Peyer's patch (tissue), 4 donors: ENCODE measurements at regions not wholly inside any gene's neighbourhood (a gene's known extent, or its start where the extent isn't known, plus 50 kb on each side); places are given as distances from the start of the nearest gene placed in this dataset.
"Not testable (repeated sequence)": the region's sequence is repeated elsewhere in the genome, so short reads cannot be mapped to it uniquely, and the experiment has no call there.

Experiments used
- DNase-seq, 3 donors: peaks; one replicate each; pipeline ENCODE4 v3.0.0-alpha.2; 2017 to 2019
- H3K27ac ChIP-seq, 4 donors: fragments of 200-600 bp; sonication (generic); one replicate each; pipeline ENCODE4 v1.5.1; 2016 to 2019
- H3K27me3 ChIP-seq, 2 donors: fragments of 200-600 bp; sonication (generic); one replicate each; pipeline ENCODE4 v1.5.1; 2019
- H3K36me3 ChIP-seq, 3 donors: fragments of 200-600 bp; sonication (generic); one replicate each; pipeline ENCODE4 v1.5.1; 2016 to 2019
- H3K4me1 ChIP-seq, 4 donors: fragments of 200-600 bp; sonication (generic); one replicate each; pipeline ENCODE4 v1.5.1; 2016 to 2019
- H3K4me3 ChIP-seq, 4 donors: fragments of 200-600 bp; sonication (generic); 1 replicate in 3 of 4; 2 replicates in 1 of 4; pipeline ENCODE4 v1.5.1; 2016 to 2019; ENCODE audit warnings: mild to moderate bottlenecking in 1 of 4
- H3K9me3 ChIP-seq, 4 donors: fragments of 200-600 bp; sonication (generic); one replicate each; pipeline ENCODE4 v1.5.1; 2016 to 2019; ENCODE audit warnings: mild to moderate bottlenecking in 1 of 4
- CTCF ChIP-seq, 6 experiments: fragments of 450-650 bp in 4 of 6; fragments of 200-600 bp in 2 of 6; sonication (generic) in 1 of 6; IDR thresholded peaks; one replicate each; pipeline ENCODE4 v1.5.1; 2017 to 2019; ENCODE audit warnings: antibody characterized with exemption in 6 of 6, mild to moderate bottlenecking in 3 of 6, moderate library complexity in 1 of 6
- POLR2A ChIP-seq, 2 donors: fragments of 450-650 bp; IDR thresholded peaks; one replicate each; pipeline ENCODE4 v1.5.1; 2017; ENCODE audit warnings: antibody characterized with exemption in 2 of 2, mild to moderate bottlenecking in 2 of 2, moderate library complexity in 2 of 2

GRCh38 chr15:69920221-69920620, 177.5 kb downstream of the TLE3 start:
- Histone ChIP-seq H3K27me3 (no peaks in the 10 kb centered on the region), H3K4me1 (peaks cover 0 to 10% (median 1%) of the 10 kb centered on the region in 4 donors), H3K4me3 (no peak overlapping the region), H3K27ac (no peak overlapping the region), H3K36me3 (no peaks in the 10 kb centered on the region), H3K9me3 (peaks cover 0 to 9% (median 0%) of the 10 kb centered on the region in 4 donors)
- no peak for DNase-seq
- no peak for TF ChIP-seq CTCF (IDR thresholded peaks at IDR 0.05)
- TF ChIP-seq POLR2A (IDR thresholded peaks at IDR 0.05) = no peak

GRCh38 chr15:69921626-69922619, 175.8 kb downstream of the TLE3 start:
- H3K4me1 ChIP-seq = peaks cover 0 to 10% (median 1%) of the 10 kb centered on the region in 4 donors

GRCh38 chr15:69924531-69924930, 173.2 kb downstream of the TLE3 start:
- no peak overlapping the region for H3K27ac ChIP-seq
- peaks cover 0 to 10% (median 1%) of the 10 kb centered on the region in 4 donors for H3K4me1 ChIP-seq
- H3K4me3 ChIP-seq = no peak overlapping the region
- H3K36me3 ChIP-seq = no peaks in the 10 kb centered on the region
- H3K9me3 ChIP-seq = peaks cover 0 to 11% (median 0%) of the 10 kb centered on the region in 4 donors
- no peaks in the 10 kb centered on the region for H3K27me3 ChIP-seq
- no peak for DNase-seq
- TF ChIP-seq CTCF (IDR thresholded peaks at IDR 0.05) (no peak), POLR2A (IDR thresholded peaks at IDR 0.05) (no peak)

More at GRCh38 chr15:69921626-69922619, 175.8 kb downstream of the TLE3 start:
- no peaks in the 10 kb centered on the region for H3K36me3 ChIP-seq
- H3K27ac ChIP-seq = peak overlapping the region in 1 of 4 donors; percentile 38
- no peaks in the 10 kb centered on the region for H3K27me3 ChIP-seq
- no peak overlapping the region for H3K4me3 ChIP-seq
- peak in 1 of 3 donors; percentile 31 for DNase-seq
- TF ChIP-seq CTCF (IDR thresholded peaks at IDR 0.05) (no peak), POLR2A (IDR thresholded peaks at IDR 0.05) (no peak)
- H3K9me3 ChIP-seq = peaks cover 0 to 11% (median 0%) of the 10 kb centered on the region in 4 donors

GRCh38 chr15:69926006-69926405, 171.7 kb downstream of the TLE3 start:
- no peak overlapping the region for H3K4me3 ChIP-seq
- H3K4me1 ChIP-seq = peaks cover 0 to 10% (median 1%) of the 10 kb centered on the region in 4 donors
- no peak overlapping the region for H3K27ac ChIP-seq
- TF ChIP-seq POLR2A (IDR thresholded peaks at IDR 0.05) (no peak), CTCF (IDR thresholded peaks at IDR 0.05) (no peak)
- H3K36me3 ChIP-seq = no peaks in the 10 kb centered on the region
- no peak for DNase-seq
- no peaks in the 10 kb centered on the region for H3K27me3 ChIP-seq
- H3K9me3 ChIP-seq = peaks cover 0 to 11% (median 0%) of the 10 kb centered on the region in 4 donors

- Histone ChIP-seq H3K27me3 (no peaks in the 10 kb centered on the region), H3K4me3 (no peak overlapping the region), H3K4me1 (peaks cover 0 to 8% (median under 1%) of the 10 kb centered on the region in 4 donors), H3K36me3 (no peaks in the 10 kb centered on the region), H3K27ac (no peak overlapping the region), H3K9me3 (peaks cover 0 to 11% (median 0%) of the 10 kb centered on the region in 4 donors)
- DNase-seq = no peak
- TF ChIP-seq POLR2A (IDR thresholded peaks at IDR 0.05) (no peak), CTCF (IDR thresholded peaks at IDR 0.05) (no peak)
These were observed 171.0 kb downstream of the TLE3 start for GRCh38 chr15:69926721-69927120.

- not testable (repeated sequence) for H3K4me3 ChIP-seq, H3K4me1 ChIP-seq, DNase-seq, H3K27ac ChIP-seq, H3K36me3 ChIP-seq, H3K27me3 ChIP-seq
- peaks cover 0 to 11% (median 0%) of the 10 kb centered on the region in 4 donors for H3K9me3 ChIP-seq
These were observed 168.8 kb downstream of the TLE3 start for GRCh38 chr15:69928890-69929289.
